ENCODE measurements at regions not wholly inside any gene's neighbourhood (a gene's known extent, or its start where the extent isn't known, plus 50 kb on each side); places are given as distances from the start of the nearest gene placed in this dataset.

DNA sequence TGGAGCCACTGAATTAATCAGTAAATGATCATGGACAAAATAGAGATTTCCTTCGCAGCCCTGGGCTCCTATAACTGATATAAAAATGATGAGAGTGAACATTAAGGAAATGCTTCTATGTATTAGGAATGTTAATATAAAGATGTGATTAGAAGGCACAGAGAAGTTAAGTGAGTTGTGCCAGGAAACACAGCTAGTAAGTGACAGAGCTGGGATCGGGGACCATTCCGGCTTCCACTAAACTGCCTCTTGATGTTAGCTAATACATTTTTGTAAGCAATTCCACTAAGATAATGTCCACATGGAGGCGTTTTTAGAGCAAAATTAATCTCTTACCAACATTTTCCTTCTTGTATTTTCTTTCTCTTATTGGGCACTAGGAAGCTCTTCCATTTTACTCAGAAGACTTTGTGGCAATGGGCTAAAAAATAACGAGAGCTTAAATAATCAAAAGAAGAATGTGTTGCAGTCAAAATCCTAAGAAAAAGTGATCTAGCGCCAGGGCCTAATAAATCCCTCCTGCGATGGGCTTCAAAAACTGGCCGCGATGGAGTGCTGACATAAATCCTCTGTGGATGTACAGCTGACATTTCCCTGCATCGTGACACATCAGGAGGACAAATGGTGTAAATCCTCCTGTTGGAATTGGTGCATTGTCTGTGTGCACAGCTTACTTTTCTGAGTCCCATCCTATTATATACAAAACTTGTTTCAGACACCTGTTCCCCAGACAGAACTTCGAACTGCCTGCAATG lies 326.1 kb upstream of the MAF start:
- DNase-seq (ENCODE audit: low read depth): no peak
- H3K4me3 ChIP-seq (ENCODE audit: low read length): no peak overlapping the region
- TF ChIP-seq, protein P1, sequence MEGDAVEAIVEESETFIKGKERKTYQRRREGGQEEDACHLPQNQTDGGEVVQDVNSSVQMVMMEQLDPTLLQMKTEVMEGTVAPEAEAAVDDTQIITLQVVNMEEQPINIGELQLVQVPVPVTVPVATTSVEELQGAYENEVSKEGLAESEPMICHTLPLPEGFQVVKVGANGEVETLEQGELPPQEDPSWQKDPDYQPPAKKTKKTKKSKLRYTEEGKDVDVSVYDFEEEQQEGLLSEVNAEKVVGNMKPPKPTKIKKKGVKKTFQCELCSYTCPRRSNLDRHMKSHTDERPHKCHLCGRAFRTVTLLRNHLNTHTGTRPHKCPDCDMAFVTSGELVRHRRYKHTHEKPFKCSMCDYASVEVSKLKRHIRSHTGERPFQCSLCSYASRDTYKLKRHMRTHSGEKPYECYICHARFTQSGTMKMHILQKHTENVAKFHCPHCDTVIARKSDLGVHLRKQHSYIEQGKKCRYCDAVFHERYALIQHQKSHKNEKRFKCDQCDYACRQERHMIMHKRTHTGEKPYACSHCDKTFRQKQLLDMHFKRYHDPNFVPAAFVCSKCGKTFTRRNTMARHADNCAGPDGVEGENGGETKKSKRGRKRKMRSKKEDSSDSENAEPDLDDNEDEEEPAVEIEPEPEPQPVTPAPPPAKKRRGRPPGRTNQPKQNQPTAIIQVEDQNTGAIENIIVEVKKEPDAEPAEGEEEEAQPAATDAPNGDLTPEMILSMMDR (conservative IDR thresholded peaks at IDR 0.05; ENCODE audit: low read depth, low read length): no peak

DNA sequence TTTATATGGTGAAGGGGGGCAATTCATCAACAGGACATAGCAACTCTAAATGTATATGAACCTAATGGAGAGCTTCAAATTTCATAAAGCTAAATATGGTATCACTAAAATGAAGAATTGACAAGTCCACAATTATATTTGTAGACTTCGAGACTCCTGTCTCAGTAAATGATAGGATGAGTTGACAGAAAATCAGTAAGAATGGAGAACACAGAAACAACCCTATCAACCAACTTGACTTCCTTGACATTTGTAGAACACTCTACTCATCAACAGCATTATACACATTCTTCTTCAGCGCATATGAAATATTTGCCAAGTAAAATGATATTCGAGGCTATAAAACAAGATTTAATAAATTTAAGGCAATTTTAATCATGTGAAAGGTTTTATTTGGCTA lies 322.9 kb upstream of the MAF start:
- H3K4me3 ChIP-seq (ENCODE audit: low read length): no peak overlapping the region
- no peak for DNase-seq (ENCODE audit: low read depth)
- TF ChIP-seq, protein P1 (conservative IDR thresholded peaks at IDR 0.05; ENCODE audit: low read depth, low read length): no peak

DNA sequence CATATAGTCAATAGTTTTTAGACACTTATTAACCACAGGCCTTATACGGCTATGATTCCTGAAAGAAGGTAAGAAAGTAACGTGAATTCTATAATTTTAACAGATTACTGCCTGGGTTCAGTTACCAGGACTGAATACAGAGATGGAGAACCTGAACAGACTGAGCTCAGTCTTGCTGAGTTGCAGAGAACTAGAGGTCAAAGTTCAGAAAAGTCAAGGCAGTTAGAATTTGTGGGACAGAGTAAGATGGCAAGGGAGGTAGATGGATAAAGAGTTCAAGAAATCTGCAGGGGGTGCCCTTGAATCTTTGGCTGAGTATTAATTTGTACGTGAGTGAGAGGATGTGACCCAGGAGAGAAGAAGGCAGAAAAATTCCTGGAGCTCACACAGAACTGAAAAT lies 320.1 kb upstream of the MAF start:
- no peak overlapping the region for H3K4me3 ChIP-seq (ENCODE audit: low read length)
- TF ChIP-seq, protein P1 (conservative IDR thresholded peaks at IDR 0.05; ENCODE audit: low read depth, low read length): no peak
- no peak for DNase-seq (ENCODE audit: low read depth)

DNA sequence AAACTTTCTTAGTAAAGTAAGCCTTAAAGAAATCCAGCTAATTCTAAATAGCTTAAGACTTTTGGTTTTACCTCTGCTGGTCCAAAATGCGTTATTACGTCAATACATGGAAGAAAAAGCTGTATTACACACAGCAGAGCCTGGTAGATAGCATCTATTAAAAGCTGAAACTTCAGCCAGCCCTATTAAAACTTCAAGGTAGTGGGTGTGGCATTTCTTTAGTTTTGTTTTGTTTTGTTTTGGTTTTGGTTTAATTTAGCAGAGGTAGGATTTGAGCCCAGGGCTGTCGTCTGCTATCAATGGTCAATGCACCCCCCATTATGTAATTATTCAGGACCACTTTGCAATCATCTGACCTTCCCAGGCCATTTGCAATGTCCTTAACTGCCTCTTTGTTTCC lies 318.4 kb upstream of the MAF start:
- TF ChIP-seq, protein P1 (conservative IDR thresholded peaks at IDR 0.05; ENCODE audit: low read depth, low read length): no peak
- H3K4me3 ChIP-seq (ENCODE audit: low read length): no peak overlapping the region
- no peak for DNase-seq (ENCODE audit: low read depth)

GRCh38 chr16:79915761-79916160 lies 315.2 kb upstream of the MAF start:
- TF ChIP-seq, protein P1 (conservative IDR thresholded peaks at IDR 0.05; ENCODE audit: low read depth, low read length): no peak

GRCh38 chr16:79914961-79915720 lies 314.6 kb upstream of the MAF start:
- TF ChIP-seq, protein P1 (conservative IDR thresholded peaks at IDR 0.05; ENCODE audit: low read depth, low read length): no peak
- DNase-seq (ENCODE audit: low read depth): no peak

More at GRCh38 chr16:79915761-79916160, 315.2 kb upstream of the MAF start:
- no peak for DNase-seq (ENCODE audit: low read depth)
- H3K4me3 ChIP-seq (ENCODE audit: low read length): no peak overlapping the region

More at GRCh38 chr16:79914961-79915720, 314.6 kb upstream of the MAF start:
- H3K4me3 ChIP-seq (ENCODE audit: low read length): no peak overlapping the region

Measured in retinal pigment epithelial cell (primary cell).